ENCODE measurements at regions not wholly inside any gene's neighbourhood (a gene's known extent, or its start where the extent isn't known, plus 50 kb on each side); places are given as distances from the start of the nearest gene placed in this dataset.

DNA sequence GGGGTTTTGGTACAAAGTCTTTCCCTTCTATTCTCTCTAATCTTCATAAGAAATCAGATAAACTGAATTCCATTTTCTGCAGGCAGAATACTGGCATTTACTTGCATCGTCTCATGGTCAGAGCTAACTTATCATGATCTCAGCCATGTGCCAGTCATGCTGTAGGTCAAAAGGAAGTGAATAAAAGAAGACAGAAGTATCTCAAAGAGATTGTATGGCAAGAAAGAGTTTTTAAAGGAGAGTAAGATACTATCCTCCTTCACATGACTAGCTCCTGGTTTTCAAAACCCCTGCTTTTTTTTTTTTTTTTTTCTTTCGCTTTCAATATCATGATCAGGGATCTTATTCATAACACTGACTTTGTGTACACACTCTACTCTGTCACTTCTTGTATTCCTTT lies 398.3 kb downstream of the C6orf118 start:
- DNase-seq = no peak

DNA sequence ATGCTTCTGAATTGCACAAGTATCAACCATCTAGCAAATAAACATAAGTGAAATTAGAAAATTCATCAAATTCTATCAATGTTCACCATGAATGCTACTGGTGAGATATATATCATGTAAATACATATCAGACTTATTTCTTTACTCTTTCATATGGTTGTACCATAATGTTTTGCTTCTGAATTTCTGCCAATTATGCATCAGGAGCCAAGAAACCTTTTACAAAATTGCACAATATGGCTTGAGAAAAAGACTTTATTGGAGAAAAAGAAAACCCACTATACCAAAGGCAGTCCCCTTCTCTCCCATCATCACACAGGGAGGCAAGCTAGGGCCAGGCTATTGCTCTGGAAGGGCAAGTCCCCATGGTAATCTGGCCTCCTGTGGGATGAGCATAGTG lies 402.6 kb downstream of the C6orf118 start:
- DNase-seq = no peak

DNA sequence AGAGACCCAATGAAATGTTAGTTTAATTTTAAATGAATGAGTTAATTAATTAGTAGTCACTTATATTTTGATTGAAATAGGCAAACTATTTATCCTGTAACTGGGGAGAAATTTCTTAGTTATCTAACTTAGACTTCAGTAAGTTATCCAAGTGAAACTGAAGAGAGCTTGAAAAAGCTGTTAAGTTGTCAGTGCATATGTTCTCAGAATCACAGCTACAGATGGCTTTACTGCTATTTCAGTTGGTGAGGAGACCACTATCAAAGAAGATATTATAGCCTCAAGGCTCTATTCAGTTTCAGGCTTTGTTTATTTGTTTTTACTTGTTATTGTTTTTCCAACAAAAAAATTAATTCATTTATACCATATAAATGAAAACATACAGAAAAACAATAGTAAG lies 404.1 kb downstream of the C6orf118 start:
- no peak for DNase-seq

DNA sequence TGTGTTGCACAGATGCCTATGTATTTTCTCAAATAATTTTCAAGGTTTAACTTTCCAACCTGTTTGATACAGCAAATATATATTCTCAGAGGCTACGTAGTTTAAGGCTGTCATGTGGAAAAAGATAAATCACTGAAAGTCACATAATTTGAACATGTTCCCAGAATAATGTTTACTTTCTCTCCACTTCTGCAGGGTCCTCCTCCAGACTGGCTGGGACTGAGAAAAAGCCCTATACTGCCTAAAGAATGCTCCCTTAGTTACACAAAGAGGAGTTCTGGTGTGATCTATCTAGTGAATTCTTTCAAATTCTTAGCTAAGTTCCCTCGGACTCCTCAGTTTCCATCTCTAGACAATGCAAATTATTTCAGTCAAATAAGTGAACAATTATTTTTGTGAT lies 411.0 kb downstream of the C6orf118 start:
- DNase-seq = no peak

DNA sequence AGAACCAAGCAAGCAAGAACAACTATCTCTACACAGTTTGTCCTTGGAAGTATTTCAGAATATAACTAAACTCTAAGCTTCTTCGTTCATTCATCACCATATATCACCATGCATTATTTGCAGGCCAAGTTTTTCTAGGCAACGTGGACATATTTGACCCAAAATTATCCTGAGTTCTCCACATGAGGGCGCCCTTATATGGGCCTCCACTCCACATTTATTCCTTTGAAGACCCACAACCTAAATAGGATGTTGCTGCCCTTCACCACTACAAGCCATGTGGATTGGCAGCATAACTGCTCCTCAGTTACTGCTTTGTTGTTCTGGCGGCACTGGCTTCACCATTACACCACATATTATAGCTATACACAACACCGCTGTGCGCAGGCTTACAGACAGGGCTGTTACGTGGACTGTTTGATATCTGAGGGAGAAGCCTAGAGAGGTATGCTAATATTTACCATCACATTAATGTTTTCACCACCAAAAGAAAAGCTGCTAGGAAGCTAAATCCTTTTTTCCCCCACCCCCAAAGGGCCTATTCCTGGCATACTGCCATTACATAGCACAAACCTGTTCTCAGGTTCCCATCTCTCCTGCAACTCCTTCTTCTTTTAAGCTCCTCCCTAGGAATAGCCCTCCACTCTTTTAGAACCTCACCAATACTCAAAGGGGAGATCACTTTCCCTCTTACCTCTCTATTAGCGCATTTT lies 411.7 kb downstream of the C6orf118 start:
- DNase-seq = no peak

DNA sequence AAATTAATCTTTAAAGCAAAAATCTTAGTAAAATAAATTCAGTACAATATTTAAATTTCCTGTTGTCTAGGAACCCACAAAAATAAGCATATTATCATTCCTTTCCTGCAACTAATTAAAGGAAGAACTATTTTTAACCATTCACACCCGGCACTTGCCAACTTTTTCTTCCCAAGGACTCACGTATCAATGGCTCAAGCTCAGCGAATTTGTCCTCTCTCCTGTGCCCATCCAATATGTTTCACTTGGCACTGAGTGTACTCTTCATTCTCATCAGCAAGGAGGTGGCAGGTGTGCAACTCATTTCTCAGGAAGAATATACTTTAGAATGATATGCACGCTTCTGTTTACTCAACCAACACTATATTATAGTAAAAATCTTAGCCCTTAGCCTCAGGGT lies 419.4 kb downstream of the C6orf118 start:
- no peak for DNase-seq

DNA sequence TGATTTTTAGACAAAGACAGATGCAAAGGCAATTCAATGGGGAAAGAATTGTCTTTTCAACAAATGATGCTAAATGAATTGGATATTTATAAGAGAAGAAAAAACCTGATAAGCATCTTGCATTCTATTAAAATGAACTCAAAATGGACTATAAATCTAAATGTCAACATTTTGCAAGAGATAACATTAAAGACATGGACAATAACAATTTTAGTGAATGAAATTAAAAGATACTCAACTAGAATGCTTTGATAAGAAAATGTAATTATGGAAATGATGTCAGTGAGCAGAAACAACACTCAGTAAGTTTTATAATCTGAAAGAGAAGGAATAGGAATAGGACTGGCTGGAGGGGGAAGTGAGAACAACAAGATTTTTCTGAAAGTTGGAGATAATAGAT lies 421.7 kb downstream of the C6orf118 start:
- DNase-seq = no peak

DNA sequence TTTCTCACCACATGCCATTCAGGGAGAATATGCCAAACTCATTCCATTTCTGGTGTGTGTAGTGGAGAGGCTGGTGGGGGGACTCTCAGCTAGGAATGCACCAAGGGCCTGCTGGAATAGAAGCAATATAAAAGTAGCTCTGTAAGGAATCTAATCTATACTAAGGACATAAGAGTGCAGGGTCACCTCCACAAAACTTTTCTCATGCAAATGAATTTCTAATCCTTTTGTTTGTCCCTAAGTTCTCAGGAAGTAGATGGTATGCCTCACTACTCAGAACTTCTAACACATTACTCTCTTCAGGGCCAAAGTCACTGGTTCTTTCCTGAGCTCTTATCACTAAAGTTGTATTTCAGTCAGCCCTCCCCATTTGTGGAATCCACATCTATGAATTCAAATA lies 427.2 kb downstream of the C6orf118 start:
- no peak for DNase-seq

DNA sequence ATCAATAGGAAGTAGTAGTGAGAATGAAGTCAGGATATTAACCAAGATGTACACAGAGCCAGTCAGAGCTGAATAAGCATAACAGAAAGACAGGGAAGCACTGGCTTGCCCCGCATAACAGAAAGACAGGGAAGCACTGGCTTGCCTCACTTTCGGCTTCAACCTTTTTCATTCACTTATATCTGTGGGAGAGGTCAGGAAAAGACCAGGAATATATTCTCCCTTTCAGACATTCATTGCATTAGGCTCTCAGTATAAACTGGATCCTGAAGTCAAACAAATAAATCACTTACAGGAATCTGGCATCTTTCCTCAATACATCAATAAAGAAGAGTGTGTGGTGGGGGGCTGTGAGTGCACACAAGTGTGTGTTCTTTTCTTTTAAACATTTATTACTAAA lies 437.6 kb downstream of the C6orf118 start:
- no peak for DNase-seq

DNA sequence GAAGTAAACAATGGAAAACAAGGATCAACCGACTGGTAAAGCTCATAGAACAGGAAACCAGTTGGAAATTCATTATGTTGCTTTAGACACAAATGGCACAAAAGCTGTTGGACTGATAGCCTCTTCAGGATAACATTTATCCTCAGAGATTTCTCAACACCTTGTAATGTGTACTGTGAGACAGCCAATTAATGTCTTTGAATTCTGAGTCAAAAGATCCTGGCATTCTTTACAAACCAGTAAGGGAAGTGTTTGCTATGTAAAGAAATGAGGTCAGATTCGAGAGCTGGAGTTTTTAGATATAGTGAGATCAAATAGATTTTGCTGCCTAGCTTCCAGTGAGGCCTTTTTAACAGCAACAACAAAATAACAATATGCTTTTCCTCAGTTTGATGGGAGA lies 439.2 kb downstream of the C6orf118 start:
- no peak for DNase-seq

DNA sequence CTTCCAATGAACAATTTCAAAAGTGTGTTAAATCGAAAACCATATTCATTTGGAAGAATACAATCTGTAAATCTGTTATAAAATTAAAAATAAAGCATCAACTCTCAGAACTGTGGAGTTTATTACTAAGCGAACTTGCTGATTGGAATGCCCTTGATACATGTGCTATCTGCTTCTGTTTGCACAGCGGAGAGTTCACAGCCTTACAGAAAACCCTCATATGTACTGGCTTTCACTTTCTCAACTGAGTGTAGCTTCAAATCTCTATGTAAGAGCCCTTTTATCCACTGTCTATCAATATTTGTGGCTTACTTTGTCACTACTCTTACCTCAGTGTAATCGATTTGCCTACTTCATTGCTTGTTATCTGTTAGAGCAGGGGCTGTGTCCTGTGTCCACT lies 447.4 kb downstream of the C6orf118 start:
- no peak for DNase-seq

DNA sequence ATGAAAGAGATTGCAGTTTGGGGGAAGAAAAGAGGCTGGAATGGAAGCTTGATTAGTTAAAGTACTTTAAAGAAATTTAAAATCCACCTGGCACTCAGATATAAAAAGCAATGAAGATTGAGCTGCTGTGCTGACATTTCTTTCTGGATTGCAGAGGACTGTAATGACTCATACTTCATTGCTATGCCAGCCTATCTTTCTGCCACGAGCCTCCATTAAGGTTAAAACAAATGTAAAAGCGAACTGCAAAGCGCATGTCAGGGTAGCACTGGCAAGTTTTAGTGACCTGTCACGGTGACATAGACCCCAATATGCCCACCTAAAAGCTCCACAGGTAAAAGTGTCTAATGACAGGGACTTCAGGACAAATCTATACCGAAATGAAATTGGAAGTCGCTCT lies 449.6 kb downstream of the C6orf118 start:
- no peak for DNase-seq

DNA sequence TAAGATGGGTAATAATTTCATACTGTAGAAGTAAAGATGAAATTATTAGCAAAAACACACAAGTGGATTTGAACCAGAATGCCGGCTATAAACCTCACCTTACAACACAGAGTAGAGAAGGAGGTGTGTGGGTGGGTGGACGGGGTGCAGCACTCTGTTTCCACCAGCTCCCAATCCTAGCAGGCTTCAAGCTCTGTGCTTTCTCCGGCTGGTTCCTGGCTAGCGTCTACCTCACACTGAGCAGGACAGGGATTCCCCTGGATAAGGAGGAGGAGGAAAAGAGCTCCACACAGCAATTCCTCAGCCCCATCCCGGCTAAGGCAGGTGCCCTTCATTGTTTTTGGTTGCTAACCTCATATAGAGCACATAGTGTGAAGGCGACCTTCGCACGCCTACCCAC lies 453.3 kb downstream of the C6orf118 start:
- DNase-seq = no peak

DNA sequence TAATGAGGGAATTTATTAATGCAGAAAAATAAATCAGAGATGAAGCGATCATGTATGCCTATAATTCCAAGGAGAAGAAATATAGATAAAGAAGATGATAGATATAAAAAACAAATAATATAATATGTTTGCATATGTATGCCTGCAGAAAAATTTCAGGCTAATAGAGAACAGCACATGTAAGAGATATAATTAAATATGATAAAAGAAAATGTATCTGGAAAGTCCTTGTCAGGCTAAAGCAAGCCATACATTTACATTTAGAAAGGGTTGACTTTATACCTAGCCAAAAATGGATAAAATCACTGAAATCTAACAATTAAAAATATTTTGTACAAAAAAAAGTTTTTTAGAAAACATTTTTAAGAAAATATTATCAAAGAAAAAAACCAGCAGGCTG lies 454.1 kb downstream of the C6orf118 start:
- DNase-seq = no peak

DNA sequence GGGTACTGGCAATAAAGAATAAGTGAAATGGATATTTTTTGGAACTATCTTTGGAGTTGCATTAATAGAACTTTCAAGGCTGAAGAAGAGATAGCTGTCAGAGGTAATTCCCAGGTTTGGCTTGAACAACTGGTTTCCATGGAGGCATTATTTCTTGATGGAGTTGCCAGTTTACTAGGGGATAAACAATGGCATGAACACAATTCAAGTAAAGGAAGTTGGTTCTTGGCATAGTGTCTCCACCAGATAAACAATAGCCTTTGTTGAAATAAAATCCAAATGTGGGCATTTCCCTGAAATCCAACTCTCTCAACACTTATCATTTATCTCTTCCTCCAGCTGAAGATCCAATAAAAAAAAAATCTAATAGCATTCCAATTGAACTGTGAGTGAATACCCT lies 454.9 kb downstream of the C6orf118 start:
- no peak for DNase-seq

DNA sequence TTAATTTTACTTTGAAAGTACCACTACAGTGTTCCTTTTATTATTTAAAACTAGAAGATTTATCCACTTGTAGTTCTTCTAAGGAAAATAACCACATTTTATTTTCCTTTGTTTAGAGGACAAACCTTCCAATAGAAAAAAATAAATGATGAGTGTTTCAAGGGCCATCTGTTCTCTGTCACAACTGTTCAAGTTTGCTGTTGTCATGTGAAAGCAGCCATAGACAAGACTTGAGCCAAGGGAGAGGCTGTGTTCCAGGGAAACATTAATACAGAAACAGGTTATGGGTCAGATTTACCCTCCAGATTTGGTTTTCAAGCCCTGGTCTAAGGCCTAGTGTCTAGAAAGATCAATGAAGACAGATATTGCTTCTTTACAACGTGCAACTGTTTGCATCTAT lies 463.6 kb downstream of the C6orf118 start:
- DNase-seq = no peak

DNA sequence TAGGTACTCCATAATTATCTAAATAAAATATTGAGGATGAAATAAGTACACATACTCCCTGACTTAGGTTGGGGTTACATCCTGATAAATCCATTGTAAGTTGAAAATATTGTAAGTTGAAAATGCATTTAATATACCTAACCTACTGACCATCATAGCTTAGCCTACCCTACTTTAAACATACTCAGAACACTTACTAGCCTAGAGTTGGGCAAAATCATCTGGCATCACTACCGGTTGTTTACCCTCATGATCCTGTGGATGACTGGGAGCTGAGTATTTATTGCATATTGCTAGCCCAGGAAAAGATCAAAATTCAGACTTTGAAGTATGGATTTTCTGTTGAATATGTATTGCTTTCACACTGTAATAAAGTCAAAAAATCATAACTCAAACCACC lies 467.3 kb downstream of the C6orf118 start:
- DNase-seq = no peak

DNA sequence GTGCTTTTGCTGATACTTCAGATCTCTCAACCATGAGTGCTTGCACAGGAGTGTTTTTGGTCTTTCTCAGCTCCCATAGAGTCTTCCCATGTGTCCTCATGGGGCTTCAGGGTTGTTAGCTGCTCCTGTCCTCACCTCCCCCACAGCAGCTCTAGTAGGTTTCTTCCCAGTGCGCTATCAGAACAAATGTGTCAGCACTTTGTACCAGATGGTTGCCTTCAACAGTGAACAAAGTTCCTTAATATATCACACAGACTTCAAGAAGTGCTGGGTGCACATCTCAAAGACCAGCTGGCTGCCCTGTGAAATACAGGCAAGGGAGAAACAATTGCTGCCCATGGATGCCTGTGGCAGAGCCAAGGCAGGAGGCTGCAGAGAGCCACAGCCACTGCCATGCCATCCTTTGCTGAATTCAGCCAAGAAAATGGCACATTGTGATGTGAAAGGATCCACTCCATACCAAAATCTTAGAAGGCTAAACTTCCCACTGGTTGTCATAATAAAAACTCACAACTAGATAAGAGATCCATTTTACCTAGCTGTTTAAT lies 471.3 kb downstream of the C6orf118 start:
- DNase-seq = no peak

DNA sequence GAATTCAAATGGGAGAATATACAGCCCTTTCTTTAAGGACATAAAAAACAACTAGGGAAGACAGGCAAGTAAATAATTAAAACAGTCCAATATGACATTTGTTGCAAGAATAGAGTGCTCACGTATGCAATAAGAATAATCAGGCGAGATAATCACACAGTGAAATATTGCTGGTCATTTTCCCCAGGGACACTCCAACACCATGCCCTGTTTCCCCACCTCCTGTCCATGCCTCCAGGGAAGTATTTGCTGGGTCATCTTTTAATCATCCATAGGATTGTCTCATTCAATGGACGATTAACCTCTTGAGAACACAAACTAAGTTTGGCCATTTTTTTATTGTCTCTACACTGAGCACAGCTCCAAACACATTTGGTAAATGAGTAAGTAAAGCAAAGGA lies 472.9 kb downstream of the C6orf118 start:
- DNase-seq = no peak

DNA sequence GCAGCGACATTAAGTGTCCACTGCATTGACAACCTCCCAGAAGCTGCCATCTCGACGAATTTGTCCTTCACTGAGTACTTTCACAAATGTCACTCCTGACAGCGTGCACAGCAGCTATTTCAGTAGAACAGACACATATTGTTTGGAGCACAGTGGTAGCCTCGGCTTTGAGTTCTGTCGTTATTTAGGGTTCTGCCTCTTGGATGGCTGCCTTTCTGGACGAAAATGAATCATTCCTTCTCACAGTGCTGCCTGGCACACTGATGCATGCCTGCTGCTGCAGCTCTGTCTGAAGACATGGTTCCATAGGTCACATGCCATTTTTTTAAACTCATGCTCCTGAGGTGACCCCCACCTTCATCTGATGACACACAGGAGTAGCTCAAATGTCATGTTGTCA lies 477.0 kb downstream of the C6orf118 start:
- no peak for DNase-seq

DNA sequence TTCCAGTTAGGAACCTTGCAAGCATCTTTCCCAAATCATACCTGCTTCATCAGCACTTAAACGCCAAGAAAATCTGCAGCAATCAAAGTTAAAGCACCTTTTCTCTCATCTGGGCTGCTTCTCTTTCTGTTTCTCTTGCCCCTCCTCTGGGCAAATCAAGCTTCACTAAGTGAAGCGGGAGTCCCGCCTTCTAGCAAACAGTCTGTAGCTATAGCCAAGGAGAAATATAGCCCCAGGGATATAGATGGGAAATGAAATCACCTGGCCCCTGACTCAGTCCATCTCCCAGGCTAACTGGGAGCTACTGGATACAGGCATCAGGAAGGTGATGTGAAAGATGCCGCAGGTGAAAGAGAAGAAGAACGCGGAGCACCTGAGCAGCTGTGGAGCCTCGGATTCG lies 481.9 kb downstream of the C6orf118 start:
- no peak for DNase-seq

DNA sequence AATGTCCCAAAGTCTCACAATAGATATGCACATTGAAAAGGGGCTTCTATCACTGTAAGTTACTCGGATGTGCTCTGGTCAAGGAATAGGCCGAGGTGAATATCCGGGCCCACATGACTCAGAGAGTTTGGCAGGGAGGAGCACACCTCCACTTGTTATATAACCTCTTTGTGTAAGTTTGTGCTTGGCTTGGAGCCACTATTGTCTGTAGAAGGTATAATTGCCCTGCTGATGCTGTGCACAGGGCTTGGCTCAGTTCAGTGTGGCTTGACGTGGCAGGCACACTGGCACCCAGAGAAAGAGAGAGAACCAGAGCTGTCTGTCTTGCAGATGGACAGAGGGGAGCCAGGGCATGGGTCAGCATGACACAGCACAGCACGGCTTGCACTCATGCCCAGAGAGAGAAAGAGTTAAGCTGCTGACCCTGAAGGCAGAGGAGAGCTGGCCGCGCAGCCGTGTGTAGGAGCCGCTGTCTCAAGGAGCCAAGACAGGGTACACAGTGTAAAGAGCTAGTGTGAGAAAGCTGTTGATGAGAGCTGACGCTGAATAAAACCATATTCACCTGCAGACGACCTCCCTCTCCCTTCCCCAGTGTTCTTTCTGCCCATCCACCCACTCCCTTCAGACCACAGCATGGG lies 482.5 kb downstream of the C6orf118 start:
- no peak for DNase-seq

DNA sequence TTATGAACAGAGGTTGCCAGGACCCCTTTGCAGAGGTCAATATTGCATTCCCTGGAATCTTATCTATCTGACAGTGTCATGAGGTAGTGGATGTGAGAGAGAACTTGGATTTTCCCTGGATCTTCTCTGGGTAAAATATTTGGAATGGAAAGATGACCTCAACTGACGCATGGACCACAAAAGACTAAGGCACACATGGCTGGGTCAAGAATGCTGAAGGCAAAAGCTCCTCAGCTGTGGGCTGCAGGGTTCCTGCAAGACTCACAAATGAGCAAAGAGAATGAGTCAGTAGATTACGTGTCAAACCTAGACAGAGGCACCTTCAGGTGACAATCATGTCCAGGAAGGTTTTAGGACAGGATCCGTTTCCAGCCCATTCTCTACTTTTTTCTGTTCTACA lies 484.0 kb downstream of the C6orf118 start:
- no peak for DNase-seq

DNA sequence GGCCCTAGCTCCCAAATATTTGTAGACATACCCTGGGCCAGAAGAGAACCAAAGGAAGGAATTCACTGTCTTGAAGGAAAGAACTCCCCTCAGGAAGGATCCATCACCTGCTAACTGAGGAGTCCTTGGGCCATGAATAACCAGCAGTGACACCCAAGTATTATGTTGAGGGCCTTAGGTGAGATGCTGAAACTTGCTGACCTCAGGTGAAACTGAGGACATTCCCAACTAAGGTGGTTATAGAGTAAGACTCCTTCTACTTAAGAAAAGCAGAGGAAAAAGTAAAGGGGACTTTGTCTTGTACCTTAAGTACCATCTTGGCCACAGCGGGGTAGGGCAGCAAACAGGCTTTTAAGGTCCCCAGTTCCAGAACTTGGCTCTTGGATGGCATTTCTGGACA lies 491.7 kb downstream of the C6orf118 start:
- DNase-seq = no peak

DNA sequence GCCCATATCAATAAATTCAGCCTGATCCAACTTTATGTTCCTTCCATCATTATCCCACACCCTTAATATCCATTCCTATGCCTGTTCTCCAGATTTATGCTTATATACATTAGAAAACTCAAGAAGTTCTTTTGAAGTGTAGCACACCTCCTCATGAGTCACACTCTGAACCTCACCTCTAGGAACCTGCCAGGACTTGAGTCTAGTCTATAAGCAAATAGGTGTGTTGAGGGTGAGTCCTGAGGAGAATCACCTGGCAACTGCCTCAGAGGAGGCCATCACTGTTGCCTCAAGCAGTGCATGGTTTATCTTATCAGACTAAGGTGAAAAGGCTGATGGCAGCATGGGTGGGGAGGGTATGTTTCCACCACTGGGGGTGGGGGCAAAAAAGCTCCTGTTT lies 496.7 kb downstream of the C6orf118 start:
- no peak for DNase-seq
